NB4 (cell line): ENCODE measurements at regions not wholly inside any gene's neighbourhood (a gene's known extent, or its start where the extent isn't known, plus 50 kb on each side); places are given as distances from the start of the nearest gene placed in this dataset.
"Not testable (repeated sequence)": the region's sequence is repeated elsewhere in the genome, so short reads cannot be mapped to it uniquely, and the experiment has no call there.

Experiments used
- POLR2A ChIP-seq: IDR thresholded peaks from 2 replicates; pipeline ENCODE4 v1.6.1; 2011; ENCODE audit warnings: mild to moderate bottlenecking; ENCODE audit not compliant: insufficient read length; ENCODE audit errors: extremely low read depth
- TF ChIP-seq, protein P1 (sequence below): IDR thresholded peaks from one replicate; pipeline ENCODE4 v1.5.1; 2012; ENCODE audit warnings: low read depth, low read length

DNA sequence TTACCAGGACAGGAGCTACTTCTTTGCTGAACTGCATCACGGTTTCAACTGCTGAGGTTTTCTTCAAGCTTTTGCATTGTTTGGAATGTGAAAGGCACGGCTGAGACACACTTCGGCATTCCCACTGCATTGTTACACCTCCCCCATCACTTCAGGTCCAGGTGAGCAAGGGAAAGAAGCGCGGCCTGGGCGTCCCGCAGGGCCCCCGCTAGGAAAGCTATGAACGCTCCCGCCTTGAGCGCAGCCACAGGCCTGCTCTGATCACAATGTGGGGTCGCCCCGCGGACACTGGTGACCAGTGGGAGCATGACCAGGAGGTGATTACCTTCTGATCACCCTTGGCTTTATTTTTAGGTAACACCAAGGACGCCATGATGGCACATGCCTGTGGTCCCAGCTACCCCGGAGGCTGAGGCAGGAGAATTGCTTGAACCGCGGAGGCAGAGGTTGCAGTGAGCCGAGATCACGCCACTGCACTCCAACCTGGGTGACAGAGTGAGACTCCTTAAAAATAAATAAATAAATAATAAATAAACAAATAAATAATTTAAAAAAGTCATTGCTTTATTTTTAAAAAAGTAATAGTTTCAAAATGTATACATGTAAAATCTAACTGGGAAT, 82.2 kb upstream of the ANTXRL start:
- TF ChIP-seq, protein P1, sequence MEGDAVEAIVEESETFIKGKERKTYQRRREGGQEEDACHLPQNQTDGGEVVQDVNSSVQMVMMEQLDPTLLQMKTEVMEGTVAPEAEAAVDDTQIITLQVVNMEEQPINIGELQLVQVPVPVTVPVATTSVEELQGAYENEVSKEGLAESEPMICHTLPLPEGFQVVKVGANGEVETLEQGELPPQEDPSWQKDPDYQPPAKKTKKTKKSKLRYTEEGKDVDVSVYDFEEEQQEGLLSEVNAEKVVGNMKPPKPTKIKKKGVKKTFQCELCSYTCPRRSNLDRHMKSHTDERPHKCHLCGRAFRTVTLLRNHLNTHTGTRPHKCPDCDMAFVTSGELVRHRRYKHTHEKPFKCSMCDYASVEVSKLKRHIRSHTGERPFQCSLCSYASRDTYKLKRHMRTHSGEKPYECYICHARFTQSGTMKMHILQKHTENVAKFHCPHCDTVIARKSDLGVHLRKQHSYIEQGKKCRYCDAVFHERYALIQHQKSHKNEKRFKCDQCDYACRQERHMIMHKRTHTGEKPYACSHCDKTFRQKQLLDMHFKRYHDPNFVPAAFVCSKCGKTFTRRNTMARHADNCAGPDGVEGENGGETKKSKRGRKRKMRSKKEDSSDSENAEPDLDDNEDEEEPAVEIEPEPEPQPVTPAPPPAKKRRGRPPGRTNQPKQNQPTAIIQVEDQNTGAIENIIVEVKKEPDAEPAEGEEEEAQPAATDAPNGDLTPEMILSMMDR: not testable (repeated sequence)
- TF ChIP-seq POLR2A: not testable (repeated sequence)
